ENCODE measurements at regions not wholly inside any gene's neighbourhood (a gene's known extent, or its start where the extent isn't known, plus 50 kb on each side); places are given as distances from the start of the nearest gene placed in this dataset.

DNA sequence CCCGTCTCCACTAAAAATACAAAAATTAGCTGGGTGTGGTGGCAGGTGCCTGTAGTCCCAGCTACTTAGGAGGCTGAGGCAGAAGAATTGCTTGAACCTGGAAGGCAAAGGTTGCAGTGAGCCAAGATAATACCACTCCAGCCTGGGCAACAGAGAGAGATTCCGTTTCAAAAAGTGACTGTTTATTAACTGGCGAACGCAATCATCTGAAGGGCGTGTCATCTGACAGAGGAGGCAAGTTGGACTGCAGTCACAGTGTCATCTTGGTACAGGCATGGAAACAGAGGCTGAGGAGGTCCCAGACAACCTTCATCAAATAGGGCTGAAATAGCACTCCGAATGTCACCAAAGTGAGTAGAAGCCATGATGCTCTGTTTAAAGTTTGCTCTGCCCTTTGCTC, 75.3 kb upstream of the NFE2L3 start:
- H3K27me3 Mint-ChIP-seq: peaks cover 20 to 40% of the 10 kb centered on the region in 2 donors
- no peak for ATAC-seq (replicated peaks in 1 of 4)
- ChIA-PET CTCF (interaction anchor here in 1 of 2 donors (1.1 kb wide), 1 partner anchor 288 kb away, joined by 4 read pairs; no protein-coding TSS in a partner anchor), POLR2A (interaction anchor here (0.6 to 0.7 kb wide), 3 partner anchors 104 to 177 kb away, joined by 3 to 7 read pairs (median 4); no protein-coding TSS in a partner anchor)
- Histone ChIP-seq H3K36me3 (ENCODE audit: control insufficient read depth in 2 of 2, extremely low read depth in 1 of 2, insufficient read depth in 1 of 2, low read length in 1 of 2) (no peaks in the 10 kb centered on the region), H3K4me3 (ENCODE audit: control insufficient read depth in 1 of 2, extremely low read depth in 1 of 2, low read length in 1 of 2) (no peak overlapping the region), H3K27ac (ENCODE audit: low read length) (no peak overlapping the region), H3K27me3 (replicated peaks in 1 of 2; ENCODE audit: control insufficient read depth in 2 of 2, extremely low read depth in 1 of 2, insufficient read depth in 2 of 2, low read length in 1 of 2) (peaks cover 0 to 24% of the 10 kb centered on the region in 2 experiments), H3K4me1 (ENCODE audit: control insufficient read depth in 1 of 2, extremely low read depth in 1 of 2, insufficient read depth in 2 of 2, low read length in 2 of 2) (peaks cover 0 to 5% of the 10 kb centered on the region in 2 experiments), H3K9me3 (no peaks in the 10 kb centered on the region)
- no peak overlapping the region for H3K27ac Mint-ChIP-seq
- no peak for DNase-seq
- no peaks in the 10 kb centered on the region for H3K36me3 Mint-ChIP-seq
- H3K4me1 Mint-ChIP-seq: peaks cover 7 to 11% (median 9%) of the 10 kb centered on the region in 3 donors
- no peak overlapping the region for H3K4me3 Mint-ChIP-seq
- no peaks in the 10 kb centered on the region for H3K9me3 Mint-ChIP-seq
- WGBS (ENCODE audit: insufficient coverage): 70% methylated on average over 4 of the region's 6 CpGs

GRCh38 chr7:26078437-26079336, 73.3 kb upstream of the NFE2L3 start:
- WGBS (ENCODE audit: insufficient coverage): 6% methylated on average over 14 of the region's 19 CpGs

DNA sequence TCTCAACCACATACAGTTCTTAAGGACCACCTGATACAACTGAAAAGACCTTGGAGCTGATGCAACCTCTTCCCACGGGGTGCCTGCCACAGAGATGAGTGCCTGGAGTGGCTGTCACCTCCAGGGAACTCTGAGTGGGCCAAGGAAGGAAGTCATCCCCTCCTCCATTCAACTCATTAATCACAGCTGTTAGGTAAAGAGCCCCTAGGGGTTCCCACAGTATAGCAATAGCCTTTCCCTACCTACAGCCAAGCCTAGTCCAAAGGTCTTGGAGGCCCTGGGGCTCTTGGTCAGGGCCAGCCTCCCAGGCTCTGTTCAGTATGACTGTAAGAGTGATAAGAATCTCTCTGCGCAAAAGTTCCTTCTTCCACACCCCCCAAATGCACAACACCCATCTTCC, 70.4 kb upstream of the NFE2L3 start:
- H3K4me3 ChIP-seq (ENCODE audit: control insufficient read depth in 1 of 2, extremely low read depth in 1 of 2, low read length in 1 of 2): no peak overlapping the region
- no peaks in the 10 kb centered on the region for H3K9me3 ChIP-seq
- peaks cover 7 to 11% (median 9%) of the 10 kb centered on the region in 3 donors for H3K4me1 Mint-ChIP-seq
- WGBS (ENCODE audit: insufficient coverage): 0% methylated on average over 1 of the region's 2 CpGs
- no peaks in the 10 kb centered on the region for H3K36me3 Mint-ChIP-seq
- peaks cover 0 to 31% of the 10 kb centered on the region in 2 experiments for H3K27me3 ChIP-seq (replicated peaks in 1 of 2; ENCODE audit: control insufficient read depth in 2 of 2, extremely low read depth in 1 of 2, insufficient read depth in 2 of 2, low read length in 1 of 2)
- no peak overlapping the region for H3K27ac Mint-ChIP-seq
- CTCF ChIA-PET: interaction anchor here (0.6 to 2.2 kb wide), 2 partner anchors 288 to 296 kb away, joined by 4 to 14 read pairs; no protein-coding TSS in a partner anchor
- H3K27ac ChIP-seq (ENCODE audit: low read length): no peak overlapping the region
- peaks cover 13 to 26% of the 10 kb centered on the region in 2 donors for H3K27me3 Mint-ChIP-seq
- no peaks in the 10 kb centered on the region for H3K9me3 Mint-ChIP-seq
- POLR2A ChIA-PET: interaction anchor here in 1 of 2 donors (0.6 kb wide), 1 partner anchor 123 kb away, joined by 4 read pairs; no protein-coding TSS in a partner anchor
- H3K4me3 Mint-ChIP-seq: no peak overlapping the region
- ATAC-seq (replicated peaks in 1 of 4) (no peak), DNase-seq (no peak)
- H3K36me3 ChIP-seq (ENCODE audit: control insufficient read depth in 2 of 2, extremely low read depth in 1 of 2, insufficient read depth in 1 of 2, low read length in 1 of 2): no peaks in the 10 kb centered on the region
- H3K4me1 ChIP-seq (ENCODE audit: control insufficient read depth in 1 of 2, extremely low read depth in 1 of 2, insufficient read depth in 2 of 2, low read length in 2 of 2): peaks cover 0 to 5% of the 10 kb centered on the region in 2 experiments

More at GRCh38 chr7:26078437-26079336, 73.3 kb upstream of the NFE2L3 start:
- Mint-ChIP-seq H3K27ac (no peak overlapping the region), H3K4me3 (peak overlapping the region; percentile 9 to 38 (median 31)), H3K4me1 (peaks cover 7 to 11% (median 9%) of the 10 kb centered on the region in 3 donors), H3K9me3 (no peaks in the 10 kb centered on the region), H3K27me3 (peaks cover 18 to 31% of the 10 kb centered on the region in 2 donors), H3K36me3 (no peaks in the 10 kb centered on the region)
- Histone ChIP-seq H3K36me3 (ENCODE audit: control insufficient read depth in 2 of 2, extremely low read depth in 1 of 2, insufficient read depth in 1 of 2, low read length in 1 of 2) (no peaks in the 10 kb centered on the region), H3K4me3 (ENCODE audit: control insufficient read depth in 1 of 2, extremely low read depth in 1 of 2, low read length in 1 of 2) (no peak overlapping the region), H3K27me3 (replicated peaks in 1 of 2; ENCODE audit: control insufficient read depth in 2 of 2, extremely low read depth in 1 of 2, insufficient read depth in 2 of 2, low read length in 1 of 2) (peaks cover 0 to 25% of the 10 kb centered on the region in 2 experiments), H3K9me3 (no peaks in the 10 kb centered on the region), H3K4me1 (ENCODE audit: control insufficient read depth in 1 of 2, extremely low read depth in 1 of 2, insufficient read depth in 2 of 2, low read length in 2 of 2) (peaks cover 0 to 5% of the 10 kb centered on the region in 2 experiments), H3K27ac (ENCODE audit: low read length) (no peak overlapping the region)
- peak; percentile 69 to 89 (median 82) for DNase-seq
- POLR2A ChIA-PET: interaction anchor here (0.8 to 1.2 kb wide), 2 partner anchors 113 to 114 kb away, joined by 4 to 5 read pairs; no protein-coding TSS in a partner anchor
- CTCF ChIA-PET: interaction anchor here (0.5 to 2.8 kb wide), 25 partner anchors 10 to 661 kb away, joined by 3 to 22 read pairs (median 6); no protein-coding TSS in a partner anchor
- peak; percentile 99 to 100 (median 100) for ATAC-seq (replicated peaks in 1 of 4)

- H3K27ac ChIP-seq (ENCODE audit: low read length): no peak overlapping the region
- peaks cover 0 to 5% of the 10 kb centered on the region in 2 experiments for H3K4me1 ChIP-seq (ENCODE audit: control insufficient read depth in 1 of 2, extremely low read depth in 1 of 2, insufficient read depth in 2 of 2, low read length in 2 of 2)
- H3K27ac Mint-ChIP-seq: no peak overlapping the region
- no peak for DNase-seq
- H3K36me3 ChIP-seq (ENCODE audit: control insufficient read depth in 2 of 2, extremely low read depth in 1 of 2, insufficient read depth in 1 of 2, low read length in 1 of 2): no peaks in the 10 kb centered on the region
- H3K4me3 ChIP-seq (ENCODE audit: control insufficient read depth in 1 of 2, extremely low read depth in 1 of 2, low read length in 1 of 2): no peak overlapping the region
- 81% methylated on average over 2 of the region's 2 CpGs for WGBS (ENCODE audit: insufficient coverage)
- CTCF ChIA-PET: interaction anchor here (0.6 to 2.3 kb wide), 13 partner anchors 9 to 287 kb away, joined by 3 to 14 read pairs (median 3); no protein-coding TSS in a partner anchor
- no peak overlapping the region for H3K4me3 Mint-ChIP-seq
- H3K9me3 Mint-ChIP-seq: no peaks in the 10 kb centered on the region
- peaks cover 13 to 25% of the 10 kb centered on the region in 2 donors for H3K27me3 Mint-ChIP-seq
- no peak for ATAC-seq (replicated peaks in 1 of 4)
- POLR2A ChIA-PET: no interaction called here
- H3K36me3 Mint-ChIP-seq: no peaks in the 10 kb centered on the region
- no peaks in the 10 kb centered on the region for H3K9me3 ChIP-seq
- H3K27me3 ChIP-seq (replicated peaks in 1 of 2; ENCODE audit: control insufficient read depth in 2 of 2, extremely low read depth in 1 of 2, insufficient read depth in 2 of 2, low read length in 1 of 2): peaks cover 0 to 23% of the 10 kb centered on the region in 2 experiments
- peaks cover 7 to 11% (median 9%) of the 10 kb centered on the region in 3 donors for H3K4me1 Mint-ChIP-seq
These were observed 68.9 kb upstream of the NFE2L3 start for GRCh38 chr7:26083113-26083512.

DNA sequence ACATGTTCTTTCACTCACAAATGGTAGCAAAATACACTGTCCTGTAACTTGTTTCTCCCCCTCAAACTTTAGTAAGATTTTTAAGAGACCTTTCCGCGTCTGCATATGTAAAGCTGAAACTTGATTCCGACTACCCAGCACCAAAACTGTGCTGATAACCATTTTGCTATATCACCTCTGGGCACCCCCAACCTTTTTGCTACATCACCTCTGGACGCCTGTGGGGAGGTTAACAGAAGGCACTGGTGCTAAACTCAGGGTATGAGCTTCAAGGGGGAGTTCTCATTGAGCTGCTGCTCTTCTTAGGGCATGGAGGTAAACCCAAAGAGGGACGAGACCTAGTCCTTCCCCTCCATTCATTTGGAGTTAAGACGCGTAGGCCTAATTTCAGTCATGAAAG, 67.6 kb upstream of the NFE2L3 start:
- Mint-ChIP-seq H3K9me3 (no peaks in the 10 kb centered on the region), H3K27me3 (peaks cover 13 to 14% of the 10 kb centered on the region in 2 donors), H3K4me3 (no peak overlapping the region), H3K36me3 (no peaks in the 10 kb centered on the region), H3K4me1 (peaks cover 0 to under 1% (median 0%) of the 10 kb centered on the region in 3 donors), H3K27ac (no peak overlapping the region)
- H3K9me3 ChIP-seq: no peaks in the 10 kb centered on the region
- CTCF ChIA-PET: interaction anchor here (0.7 to 2.3 kb wide), 3 partner anchors 8 to 286 kb away, joined by 3 to 10 read pairs (median 3); no protein-coding TSS in a partner anchor
- peaks cover 0 to 15% of the 10 kb centered on the region in 2 experiments for H3K27me3 ChIP-seq (replicated peaks in 1 of 2; ENCODE audit: control insufficient read depth in 2 of 2, extremely low read depth in 1 of 2, insufficient read depth in 2 of 2, low read length in 1 of 2)
- no peak overlapping the region for H3K4me3 ChIP-seq (ENCODE audit: control insufficient read depth in 1 of 2, extremely low read depth in 1 of 2, low read length in 1 of 2)
- H3K27ac ChIP-seq (ENCODE audit: low read length): no peak overlapping the region
- POLR2A ChIA-PET: interaction anchor here in 1 of 2 donors (0.6 kb wide), 1 partner anchor 193 kb away, joined by 4 read pairs; no protein-coding TSS in a partner anchor
- no peaks in the 10 kb centered on the region for H3K36me3 ChIP-seq (ENCODE audit: control insufficient read depth in 2 of 2, extremely low read depth in 1 of 2, insufficient read depth in 1 of 2, low read length in 1 of 2)
- no peak for ATAC-seq (replicated peaks in 1 of 4)
- no peak for DNase-seq
- H3K4me1 ChIP-seq (ENCODE audit: control insufficient read depth in 1 of 2, extremely low read depth in 1 of 2, insufficient read depth in 2 of 2, low read length in 2 of 2): no peaks in the 10 kb centered on the region
- WGBS (ENCODE audit: insufficient coverage): no CpG with 5 or more reads among the region's 7 CpGs

- CTCF ChIA-PET: interaction anchor here (0.7 to 0.9 kb wide), 2 partner anchors 13 to 606 kb away, joined by 3 to 5 read pairs; no protein-coding TSS in a partner anchor
- Histone ChIP-seq H3K4me3 (ENCODE audit: control insufficient read depth in 1 of 2, extremely low read depth in 1 of 2, low read length in 1 of 2) (no peak overlapping the region), H3K36me3 (ENCODE audit: control insufficient read depth in 2 of 2, extremely low read depth in 1 of 2, insufficient read depth in 1 of 2, low read length in 1 of 2) (no peaks in the 10 kb centered on the region), H3K27ac (ENCODE audit: low read length) (no peak overlapping the region), H3K4me1 (ENCODE audit: control insufficient read depth in 1 of 2, extremely low read depth in 1 of 2, insufficient read depth in 2 of 2, low read length in 2 of 2) (no peaks in the 10 kb centered on the region), H3K9me3 (no peaks in the 10 kb centered on the region), H3K27me3 (replicated peaks in 1 of 2; ENCODE audit: control insufficient read depth in 2 of 2, extremely low read depth in 1 of 2, insufficient read depth in 2 of 2, low read length in 1 of 2) (peaks cover 0 to 11% of the 10 kb centered on the region in 2 experiments)
- POLR2A ChIA-PET: no interaction called here
- ATAC-seq (replicated peaks in 1 of 4) (no peak), DNase-seq (no peak)
- WGBS (ENCODE audit: insufficient coverage): 86% methylated on average over 4 of the region's 7 CpGs
- Mint-ChIP-seq H3K27ac (no peak overlapping the region), H3K36me3 (no peaks in the 10 kb centered on the region), H3K9me3 (no peaks in the 10 kb centered on the region), H3K27me3 (peaks cover 3 to 13% of the 10 kb centered on the region in 2 donors), H3K4me3 (no peak overlapping the region), H3K4me1 (peaks cover under 1 to 2% (median 2%) of the 10 kb centered on the region in 3 donors)
These were observed 66.2 kb upstream of the NFE2L3 start for GRCh38 chr7:26085771-26086170.
